ENCODE measurements at regions not wholly inside any gene's neighbourhood (a gene's known extent, or its start where the extent isn't known, plus 50 kb on each side); places are given as distances from the start of the nearest gene placed in this dataset.

DNA sequence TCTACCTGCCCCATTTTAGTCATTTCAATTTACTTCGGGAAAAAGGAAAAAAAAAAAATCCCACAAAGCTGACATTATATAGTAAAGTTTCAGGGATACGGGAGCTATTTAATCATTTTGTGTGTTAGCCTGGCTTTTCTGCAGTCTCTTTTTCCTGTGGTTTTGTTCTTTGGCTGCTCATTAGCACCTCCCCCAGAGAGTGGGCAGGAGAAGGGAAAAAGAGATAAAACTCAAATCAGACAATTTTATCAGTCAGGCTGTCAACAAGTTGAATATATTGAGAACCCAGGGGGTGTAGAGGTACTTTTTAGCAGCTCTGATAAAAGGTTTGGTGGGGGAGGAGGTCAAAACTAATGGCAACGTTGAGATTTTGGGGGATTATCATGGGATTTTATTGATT, 559.0 kb upstream of the PSMD7 start:
- TF ChIP-seq, protein P1, sequence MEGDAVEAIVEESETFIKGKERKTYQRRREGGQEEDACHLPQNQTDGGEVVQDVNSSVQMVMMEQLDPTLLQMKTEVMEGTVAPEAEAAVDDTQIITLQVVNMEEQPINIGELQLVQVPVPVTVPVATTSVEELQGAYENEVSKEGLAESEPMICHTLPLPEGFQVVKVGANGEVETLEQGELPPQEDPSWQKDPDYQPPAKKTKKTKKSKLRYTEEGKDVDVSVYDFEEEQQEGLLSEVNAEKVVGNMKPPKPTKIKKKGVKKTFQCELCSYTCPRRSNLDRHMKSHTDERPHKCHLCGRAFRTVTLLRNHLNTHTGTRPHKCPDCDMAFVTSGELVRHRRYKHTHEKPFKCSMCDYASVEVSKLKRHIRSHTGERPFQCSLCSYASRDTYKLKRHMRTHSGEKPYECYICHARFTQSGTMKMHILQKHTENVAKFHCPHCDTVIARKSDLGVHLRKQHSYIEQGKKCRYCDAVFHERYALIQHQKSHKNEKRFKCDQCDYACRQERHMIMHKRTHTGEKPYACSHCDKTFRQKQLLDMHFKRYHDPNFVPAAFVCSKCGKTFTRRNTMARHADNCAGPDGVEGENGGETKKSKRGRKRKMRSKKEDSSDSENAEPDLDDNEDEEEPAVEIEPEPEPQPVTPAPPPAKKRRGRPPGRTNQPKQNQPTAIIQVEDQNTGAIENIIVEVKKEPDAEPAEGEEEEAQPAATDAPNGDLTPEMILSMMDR (IDR thresholded peaks at IDR 0.05; ENCODE audit: low read depth, low read length): no peak
- no peaks in the 10 kb centered on the region for H3K36me3 ChIP-seq

GRCh38 chr16:73735954-73736353, 560.7 kb upstream of the PSMD7 start:
- TF ChIP-seq, protein P1 (IDR thresholded peaks at IDR 0.05; ENCODE audit: low read depth, low read length): no peak
- Histone ChIP-seq H3K27me3 (peaks cover 3% of the 10 kb centered on the region; the same call in 1 of the 2 replicates), H3K9me3 (no peaks in the 10 kb centered on the region), H3K4me1 (no peaks in the 10 kb centered on the region), H3K36me3 (no peaks in the 10 kb centered on the region), H3K4me3 (ENCODE audit: low read depth, low read length) (no peak overlapping the region)
- DNase-seq: no peak

More for the DNA sequence above, 559.0 kb upstream of the PSMD7 start:
- no peaks in the 10 kb centered on the region for H3K4me1 ChIP-seq
- H3K27me3 ChIP-seq: no peaks in the 10 kb centered on the region
- no peak overlapping the region for H3K4me3 ChIP-seq (ENCODE audit: low read depth, low read length)
- no peak for DNase-seq
- H3K9me3 ChIP-seq: no peaks in the 10 kb centered on the region

DNA sequence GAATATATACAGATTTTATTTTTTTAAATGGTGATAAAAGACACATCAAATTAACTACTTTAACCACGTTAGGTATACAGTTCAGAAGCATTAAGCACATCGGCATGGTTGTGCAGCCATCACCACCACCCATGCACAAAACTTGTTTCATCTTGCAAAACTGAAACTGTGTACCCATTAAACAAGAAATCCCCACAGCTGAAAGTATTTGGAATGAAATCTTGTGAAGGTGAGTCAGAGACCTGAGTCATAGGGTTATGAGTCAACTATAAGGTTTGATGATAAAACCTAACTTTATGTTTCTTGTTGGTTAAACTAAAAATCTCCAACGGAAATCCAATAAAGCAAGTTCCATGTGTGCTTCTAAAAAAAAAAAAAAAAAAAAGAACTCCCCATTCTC, 561.6 kb upstream of the PSMD7 start:
- TF ChIP-seq, protein P1 (IDR thresholded peaks at IDR 0.05; ENCODE audit: low read depth, low read length): no peak
- H3K4me1 ChIP-seq: no peaks in the 10 kb centered on the region
- H3K4me3 ChIP-seq (ENCODE audit: low read depth, low read length): no peak overlapping the region
- no peaks in the 10 kb centered on the region for H3K36me3 ChIP-seq
- no peaks in the 10 kb centered on the region for H3K9me3 ChIP-seq
- peaks cover 3% of the 10 kb centered on the region; the same call in 1 of the 2 replicates for H3K27me3 ChIP-seq
- no peak for DNase-seq

GRCh38 chr16:73732681-73733080, 563.9 kb upstream of the PSMD7 start:
- no peaks in the 10 kb centered on the region for H3K4me1 ChIP-seq
- peaks cover 3% of the 10 kb centered on the region; the same call in 1 of the 2 replicates for H3K27me3 ChIP-seq
- H3K36me3 ChIP-seq: no peaks in the 10 kb centered on the region
- H3K4me3 ChIP-seq (ENCODE audit: low read depth, low read length): no peak overlapping the region
- DNase-seq: no peak
- H3K9me3 ChIP-seq: no peaks in the 10 kb centered on the region
- TF ChIP-seq, protein P1 (IDR thresholded peaks at IDR 0.05; ENCODE audit: low read depth, low read length): no peak

GRCh38 chr16:73732143-73732542, 564.5 kb upstream of the PSMD7 start:
- TF ChIP-seq, protein P1 (IDR thresholded peaks at IDR 0.05; ENCODE audit: low read depth, low read length): no peak
- DNase-seq: no peak
- no peaks in the 10 kb centered on the region for H3K36me3 ChIP-seq
- H3K4me3 ChIP-seq (ENCODE audit: low read depth, low read length): no peak overlapping the region
- peaks cover 3% of the 10 kb centered on the region; the same call in 1 of the 2 replicates for H3K27me3 ChIP-seq
- H3K4me1 ChIP-seq: no peaks in the 10 kb centered on the region
- no peaks in the 10 kb centered on the region for H3K9me3 ChIP-seq

GRCh38 chr16:73730481-73731090, 566.0 kb upstream of the PSMD7 start:
- TF ChIP-seq, protein P1 (IDR thresholded peaks at IDR 0.05; ENCODE audit: low read depth, low read length): no peak
- no peak for DNase-seq
- no peaks in the 10 kb centered on the region for H3K4me1 ChIP-seq
- H3K36me3 ChIP-seq: no peaks in the 10 kb centered on the region
- H3K9me3 ChIP-seq: no peaks in the 10 kb centered on the region
- H3K27me3 ChIP-seq: peaks cover 3% of the 10 kb centered on the region; the same call in 1 of the 2 replicates
- H3K4me3 ChIP-seq (ENCODE audit: low read depth, low read length): no peak overlapping the region
